Nephron progenitor cell (in vitro differentiated cells): ENCODE measurements at regions not wholly inside any gene's neighbourhood (a gene's known extent, or its start where the extent isn't known, plus 50 kb on each side); places are given as distances from the start of the nearest gene placed in this dataset.

Experiments
- DNase-seq: peaks from one replicate; pipeline ENCODE4 v3.0.0; 2021
- H3K27ac Mint-ChIP-seq: 2 replicates; pipeline ENCODE4 v1.8.0; 2021; ENCODE audit warnings: mild to moderate bottlenecking, moderate library complexity, mixed read lengths
- H3K27me3 Mint-ChIP-seq: 2 replicates; pipeline ENCODE4 v1.8.0; 2021; ENCODE audit warnings: mild to moderate bottlenecking, low read depth, mixed read lengths; ENCODE audit not compliant: poor library complexity
- H3K36me3 Mint-ChIP-seq: 2 replicates; pipeline ENCODE4 v1.8.0; 2021; ENCODE audit warnings: low read depth, mixed read lengths
- H3K4me1 Mint-ChIP-seq: 2 replicates; pipeline ENCODE4 v1.8.0; 2021; ENCODE audit warnings: mixed read lengths
- H3K4me3 Mint-ChIP-seq: 2 replicates; pipeline ENCODE4 v1.8.0; 2021; ENCODE audit warnings: mild to moderate bottlenecking, moderate library complexity, mixed read lengths
- H3K9me3 Mint-ChIP-seq: 2 replicates; pipeline ENCODE4 v1.8.0; 2021; ENCODE audit warnings: mild to moderate bottlenecking, moderate library complexity, mixed read lengths
- TF ChIP-seq, protein P1 (sequence below): fragments of 200-600 bp; sonication (generic); IDR thresholded peaks from 2 replicates; pipeline ENCODE4 v1.5.0; 2021; ENCODE audit warnings: antibody characterized with exemption

DNA sequence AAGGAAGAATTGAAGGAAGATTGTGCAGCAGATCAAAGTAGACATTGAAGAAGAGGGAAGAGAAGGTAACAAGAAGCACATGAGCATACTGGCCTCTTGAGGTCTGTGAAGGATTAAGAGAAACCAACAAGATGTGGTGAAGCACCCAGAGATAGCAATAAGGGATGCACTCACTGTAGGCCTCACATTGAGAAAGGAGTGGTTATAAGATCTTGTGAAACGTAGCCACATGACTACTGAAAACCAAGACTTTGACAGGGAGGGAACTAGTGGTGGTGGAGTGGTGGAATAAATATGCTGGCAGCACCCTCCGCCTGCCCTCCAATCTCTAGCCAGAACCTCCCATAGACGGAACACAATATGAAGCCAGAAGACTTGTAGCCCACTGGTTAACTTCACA lies 651.2 kb downstream of the DIPK2A start:
- peaks cover 17% of the 10 kb centered on the region for H3K9me3 Mint-ChIP-seq
- no peak overlapping the region for H3K27ac Mint-ChIP-seq
- DNase-seq: no peak
- peaks cover 4% of the 10 kb centered on the region for H3K27me3 Mint-ChIP-seq
- no peaks in the 10 kb centered on the region for H3K36me3 Mint-ChIP-seq
- no peaks in the 10 kb centered on the region for H3K4me1 Mint-ChIP-seq
- TF ChIP-seq, protein P1, sequence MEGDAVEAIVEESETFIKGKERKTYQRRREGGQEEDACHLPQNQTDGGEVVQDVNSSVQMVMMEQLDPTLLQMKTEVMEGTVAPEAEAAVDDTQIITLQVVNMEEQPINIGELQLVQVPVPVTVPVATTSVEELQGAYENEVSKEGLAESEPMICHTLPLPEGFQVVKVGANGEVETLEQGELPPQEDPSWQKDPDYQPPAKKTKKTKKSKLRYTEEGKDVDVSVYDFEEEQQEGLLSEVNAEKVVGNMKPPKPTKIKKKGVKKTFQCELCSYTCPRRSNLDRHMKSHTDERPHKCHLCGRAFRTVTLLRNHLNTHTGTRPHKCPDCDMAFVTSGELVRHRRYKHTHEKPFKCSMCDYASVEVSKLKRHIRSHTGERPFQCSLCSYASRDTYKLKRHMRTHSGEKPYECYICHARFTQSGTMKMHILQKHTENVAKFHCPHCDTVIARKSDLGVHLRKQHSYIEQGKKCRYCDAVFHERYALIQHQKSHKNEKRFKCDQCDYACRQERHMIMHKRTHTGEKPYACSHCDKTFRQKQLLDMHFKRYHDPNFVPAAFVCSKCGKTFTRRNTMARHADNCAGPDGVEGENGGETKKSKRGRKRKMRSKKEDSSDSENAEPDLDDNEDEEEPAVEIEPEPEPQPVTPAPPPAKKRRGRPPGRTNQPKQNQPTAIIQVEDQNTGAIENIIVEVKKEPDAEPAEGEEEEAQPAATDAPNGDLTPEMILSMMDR: no peak
- H3K4me3 Mint-ChIP-seq: no peak overlapping the region

DNA sequence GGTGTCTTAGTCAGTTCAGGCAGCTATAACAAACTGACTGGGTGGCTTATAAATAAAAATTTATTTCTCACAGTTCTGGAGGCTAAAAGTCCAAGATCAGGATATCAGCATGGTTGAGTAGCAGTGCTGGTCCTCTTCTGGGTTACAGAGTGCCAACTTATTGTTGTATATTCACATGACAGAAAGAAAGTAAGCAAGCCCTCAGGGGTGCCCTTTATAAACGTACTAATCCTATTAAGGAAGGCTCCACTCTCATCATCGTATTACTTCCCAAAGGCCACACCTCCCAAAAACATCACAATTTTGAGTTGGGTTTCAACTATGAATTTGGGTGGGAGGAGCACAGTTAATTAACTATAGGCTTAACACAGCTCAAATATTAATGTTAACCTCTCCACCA lies 653.0 kb downstream of the DIPK2A start:
- Mint-ChIP-seq H3K9me3 (no peaks in the 10 kb centered on the region), H3K4me1 (no peaks in the 10 kb centered on the region), H3K27me3 (no peaks in the 10 kb centered on the region), H3K4me3 (no peak overlapping the region), H3K36me3 (no peaks in the 10 kb centered on the region), H3K27ac (no peak overlapping the region)
- DNase-seq: no peak
- TF ChIP-seq, protein P1: no peak

DNA sequence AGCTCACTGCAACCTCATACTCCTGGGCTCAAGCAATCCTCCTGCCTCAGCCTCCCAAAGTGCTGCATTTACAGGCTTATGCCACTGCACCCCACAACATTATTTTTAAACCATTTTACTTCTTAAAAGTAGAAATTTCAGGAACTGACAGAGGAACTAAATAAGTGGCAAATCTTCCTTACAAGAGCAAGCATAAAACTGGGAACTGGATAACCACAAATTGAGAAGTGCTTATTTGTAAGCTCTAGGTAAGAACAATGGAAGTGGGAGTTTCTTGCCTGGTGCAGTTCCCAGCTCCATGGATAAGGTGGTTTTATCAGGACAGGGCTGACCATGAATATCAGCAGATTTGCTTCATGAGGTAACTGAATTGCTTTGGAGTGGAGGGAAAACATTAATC lies 655.2 kb downstream of the DIPK2A start:
- Mint-ChIP-seq H3K27ac (no peak overlapping the region), H3K4me1 (no peaks in the 10 kb centered on the region), H3K27me3 (peaks cover 4% of the 10 kb centered on the region), H3K4me3 (no peak overlapping the region), H3K36me3 (no peaks in the 10 kb centered on the region), H3K9me3 (no peaks in the 10 kb centered on the region)
- TF ChIP-seq, protein P1: no peak
- DNase-seq: no peak

DNA sequence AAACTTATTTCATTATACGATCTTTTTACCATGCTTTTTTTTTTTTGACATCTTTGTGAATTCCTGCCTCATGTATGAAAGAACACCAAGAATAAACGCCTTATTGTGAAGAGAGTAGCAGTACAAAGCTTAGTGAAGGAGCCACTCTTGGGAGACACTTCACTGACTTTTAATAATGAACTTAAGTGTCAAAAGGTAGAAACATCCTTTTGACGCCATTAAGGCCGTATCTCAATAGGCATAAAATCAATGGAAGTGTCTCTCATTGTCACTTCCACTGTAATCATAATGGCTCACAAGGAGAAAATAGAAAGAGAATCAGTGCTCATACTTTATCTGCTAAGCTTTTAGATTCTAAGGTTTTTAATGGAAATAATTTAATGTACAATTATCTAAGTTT lies 657.8 kb downstream of the DIPK2A start:
- Mint-ChIP-seq H3K4me1 (no peaks in the 10 kb centered on the region), H3K27me3 (peaks cover 4% of the 10 kb centered on the region), H3K4me3 (no peak overlapping the region), H3K9me3 (no peaks in the 10 kb centered on the region), H3K36me3 (no peaks in the 10 kb centered on the region), H3K27ac (no peak overlapping the region)
- TF ChIP-seq, protein P1: no peak
- DNase-seq: no peak

DNA sequence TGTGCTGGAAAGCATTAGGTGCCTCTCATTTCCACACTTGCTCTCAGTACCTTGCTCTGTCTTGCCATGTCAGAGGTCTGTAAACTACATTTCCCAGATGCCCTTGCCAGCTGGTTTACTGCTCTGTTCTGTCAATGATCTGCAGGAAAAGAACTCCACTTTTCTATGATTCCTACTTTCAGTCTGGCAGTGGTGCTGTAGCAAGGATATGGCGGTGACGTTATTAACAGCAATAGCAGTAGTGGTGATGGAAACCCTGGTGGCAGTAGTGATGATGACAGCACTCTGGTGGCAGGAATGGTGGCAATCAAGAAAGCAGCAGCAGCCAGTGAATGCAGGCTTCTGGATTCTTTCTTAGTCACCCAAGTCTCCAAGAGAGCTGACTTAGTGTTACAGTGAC lies 665.2 kb downstream of the DIPK2A start:
- Mint-ChIP-seq H3K36me3 (no peaks in the 10 kb centered on the region), H3K27me3 (peaks cover 3% of the 10 kb centered on the region), H3K4me3 (no peak overlapping the region), H3K9me3 (no peaks in the 10 kb centered on the region), H3K4me1 (no peaks in the 10 kb centered on the region), H3K27ac (no peak overlapping the region)
- TF ChIP-seq, protein P1: peak; percentile 15
- DNase-seq: peak; percentile 23

DNA sequence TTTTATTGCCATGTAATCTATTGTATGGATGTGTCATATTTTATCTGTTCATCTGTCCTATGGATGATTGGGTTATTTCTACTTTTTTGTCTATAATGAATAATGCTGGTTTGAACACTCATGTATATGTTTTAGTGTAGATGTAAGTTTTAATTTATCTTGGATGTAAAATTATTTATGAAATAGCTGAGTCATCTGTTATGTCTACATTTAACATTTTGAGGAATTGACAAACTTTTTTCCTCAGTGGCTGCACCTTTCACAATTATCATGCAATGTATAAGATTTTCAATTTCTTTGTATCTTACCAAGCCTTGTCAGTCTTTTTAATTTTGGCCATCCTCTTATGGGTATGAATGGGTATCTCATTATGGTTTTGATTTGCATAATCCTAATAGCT lies 666.4 kb downstream of the DIPK2A start:
- TF ChIP-seq, protein P1: no peak
- H3K9me3 Mint-ChIP-seq: no peaks in the 10 kb centered on the region
- no peaks in the 10 kb centered on the region for H3K36me3 Mint-ChIP-seq
- H3K27ac Mint-ChIP-seq: no peak overlapping the region
- H3K27me3 Mint-ChIP-seq: peaks cover 3% of the 10 kb centered on the region
- no peaks in the 10 kb centered on the region for H3K4me1 Mint-ChIP-seq
- no peak overlapping the region for H3K4me3 Mint-ChIP-seq
- DNase-seq: no peak
